ENCODE measurements at regions not wholly inside any gene's neighbourhood (a gene's known extent, or its start where the extent isn't known, plus 50 kb on each side); places are given as distances from the start of the nearest gene placed in this dataset.

- TF ChIP-seq ATF2 (IDR thresholded peaks at IDR 0.05; ENCODE audit: low read length) (no peak), BACH1 (IDR thresholded peaks at IDR 0.05; ENCODE audit: borderline replicate concordance) (no peak)
Measured at GRCh38 chr1:56396581-56396980, 182.8 kb downstream of the PLPP3 start (continued).

GRCh38 chr1:56395776-56396175 lies 183.6 kb downstream of the PLPP3 start:
- POLR2A ChIA-PET: interaction anchor here (1.2 kb wide), 1 partner anchor 66 kb away, joined by 3 read pairs; no protein-coding TSS in a partner anchor
- H3K79me2 ChIP-seq (ENCODE audit: control insufficient read depth, insufficient read depth, low read length): no peaks in the 10 kb centered on the region
- no peak overlapping the region for H3K4me2 ChIP-seq (ENCODE audit: control insufficient read depth, insufficient read depth)
- no peak overlapping the region for H3K4me3 ChIP-seq
- TF ChIP-seq RBBP5 (conservative IDR thresholded peaks at IDR 0.05): no peak
- no peak for TF ChIP-seq USF1 (IDR thresholded peaks at IDR 0.05; ENCODE audit: borderline replicate concordance, extremely low read length, insufficient read depth, low read depth, low read length)
- no peak for TF ChIP-seq NFYB (IDR thresholded peaks at IDR 0.05; ENCODE audit: insufficient read depth, low read depth, low read length)
- TF ChIP-seq PBX3 (IDR thresholded peaks at IDR 0.05; ENCODE audit: insufficient replicate concordance, low read depth, low read length): no peak
- no peak for TF ChIP-seq STAT1 (conservative IDR thresholded peaks at IDR 0.05)
- no peak for TF ChIP-seq ZNF24 (IDR thresholded peaks at IDR 0.05)
- no peak for TF ChIP-seq CHD4 (IDR thresholded peaks at IDR 0.05)
- TF ChIP-seq ETV6 (conservative IDR thresholded peaks at IDR 0.05 in 1 of 2, IDR thresholded peaks at IDR 0.05 in 1 of 2; ENCODE audit: borderline replicate concordance in 1 of 2, low read depth in 1 of 2): no peak
- TF ChIP-seq NKRF (conservative IDR thresholded peaks at IDR 0.05): no peak
- no peak for TF ChIP-seq ZBTB33 (IDR thresholded peaks at IDR 0.05)
- no peak for TF ChIP-seq SREBF1 (IDR thresholded peaks at IDR 0.05; ENCODE audit: low read length)
- TF ChIP-seq ESRRA (IDR thresholded peaks at IDR 0.05; ENCODE audit: low read length): no peak
- TF ChIP-seq MEF2A (IDR thresholded peaks at IDR 0.05; ENCODE audit: insufficient read depth, low read depth, low read length): no peak
- no peaks in the 10 kb centered on the region for H4K20me1 ChIP-seq (ENCODE audit: control insufficient read depth, insufficient read depth)
- no peaks in the 10 kb centered on the region for H3K27me3 ChIP-seq (replicated peaks in 1 of 2; ENCODE audit: control insufficient read depth in 2 of 2, insufficient read depth in 2 of 2, low read length in 1 of 2)
- BruUV-seq (replicated peaks): no TSS peak
- DNase-seq (ENCODE audit: low read depth, low spot score) (no peak), FAIRE-seq (no peak), ATAC-seq (no peak)
- RAD21 ChIA-PET (ENCODE audit: unreplicated experiment): interaction anchor here (1.6 kb wide), 1 partner anchor 188 kb away, joined by 6 read pairs; no protein-coding TSS in a partner anchor
- in situ Hi-C loops (cut with MboI) (no loop called here), intact Hi-C loops (cut with micrococcal nuclease; ENCODE audit: unreplicated experiment) (no loop called here)
- CTCF ChIA-PET: interaction anchor here (3.8 kb wide), 1 partner anchor 11 kb away, joined by 17 read pairs; no protein-coding TSS in a partner anchor
- H3K9me3 ChIP-seq (replicated peaks; ENCODE audit: control insufficient read depth, insufficient read depth, low read length): no peaks in the 10 kb centered on the region
- WGBS (ENCODE audit: insufficient coverage, insufficient replicate concordance, low lambda C conversion rate, missing lambda C conversion rate): 0% methylated on average over 2 of the region's 2 CpGs
- no peak overlapping the region for H2AFZ ChIP-seq (ENCODE audit: control insufficient read depth, low read depth, low read length)
- H3K27ac ChIP-seq (ENCODE audit: control insufficient read depth, insufficient read depth): no peak overlapping the region
- no peak overlapping the region for H3K9ac ChIP-seq (ENCODE audit: control insufficient read depth, insufficient read depth, low read length)
- no peaks in the 10 kb centered on the region for H3K4me1 ChIP-seq (ENCODE audit: control insufficient read depth, insufficient read depth, low read length)
- SMC1A ChIA-PET (ENCODE audit: uncharacterized antibody, unreplicated experiment): interaction anchor here (0.8 to 2.2 kb wide), 6 partner anchors 8 to 186 kb away, joined by 3 to 8 read pairs (median 3); no protein-coding TSS in a partner anchor
- H3K36me3 ChIP-seq (ENCODE audit: control insufficient read depth in 2 of 2, insufficient read depth in 2 of 2, low read length in 1 of 2): no peaks in the 10 kb centered on the region
